DND-41 (cell line): ENCODE measurements at regions not wholly inside any gene's neighbourhood (a gene's known extent, or its start where the extent isn't known, plus 50 kb on each side); places are given as distances from the start of the nearest gene placed in this dataset.

Experiments used
- ATAC-seq: fragments of 200-7000 bp; cut with Tn5 transposase; 3 replicates; pipeline ENCODE4 v1.9.1; 2021; ENCODE audit warnings: low read depth; ENCODE audit not compliant: insufficient read depth
- DNase-seq: peaks from one replicate; pipeline ENCODE4 v3.0.0-alpha.2; 2020
- H2AFZ ChIP-seq: 2 replicates; pipeline ENCODE4 v1.6.0; 2012; ENCODE audit warnings: low read depth, low read length
- H3K27ac ChIP-seq: 2 replicates; pipeline ENCODE4 v1.5.1; 2012; ENCODE audit warnings: low read length, inconsistent platforms
- H3K27me3 ChIP-seq: fragments of 200-600 bp; sonication (generic); 2 replicates; pipeline ENCODE4 v1.6.0; 2012; ENCODE audit warnings: low read length, mild to moderate bottlenecking, inconsistent platforms; ENCODE audit not compliant: insufficient read depth, poor library complexity
- H3K36me3 ChIP-seq: 2 replicates; pipeline ENCODE4 v1.5.1; 2012; ENCODE audit warnings: low read length, inconsistent platforms; ENCODE audit not compliant: insufficient read depth
- H3K4me1 ChIP-seq: 2 replicates; pipeline ENCODE4 v1.5.1; 2012; ENCODE audit warnings: mild to moderate bottlenecking, low read length; ENCODE audit not compliant: insufficient read depth
- H3K4me2 ChIP-seq: 2 replicates; pipeline ENCODE4 v1.6.0; 2012; ENCODE audit warnings: mild to moderate bottlenecking, moderate library complexity, low read length, inconsistent platforms; ENCODE audit not compliant: insufficient read depth
- H3K4me3 ChIP-seq, 2 experiments: fragments of 200-600 bp in 1 of 2; shearing (Covaris generic) in 1 of 2; 2 replicates each; pipeline ENCODE4 v1.5.1; 2012 to 2016; ENCODE audit warnings: inconsistent platforms in 2 of 2, low read length in 2 of 2, mild to moderate bottlenecking in 2 of 2, low read depth in 1 of 2, moderate library complexity in 1 of 2
- H3K79me2 ChIP-seq: 2 replicates; pipeline ENCODE4 v1.6.0; 2012; ENCODE audit warnings: low read length, inconsistent platforms; ENCODE audit not compliant: insufficient read depth
- H3K9ac ChIP-seq: 2 replicates; pipeline ENCODE4 v1.6.0; 2012; ENCODE audit warnings: low read depth, mild to moderate bottlenecking, inconsistent platforms, low read length, moderate library complexity
- H3K9me3 ChIP-seq: 2 replicates; pipeline ENCODE4 v1.5.1; 2012; ENCODE audit warnings: low read length, moderate library complexity, mild to moderate bottlenecking, inconsistent platforms; ENCODE audit not compliant: insufficient read depth, severe bottlenecking
- H4K20me1 ChIP-seq: 2 replicates; pipeline ENCODE4 v1.6.0; 2012; ENCODE audit warnings: low read length; ENCODE audit not compliant: insufficient read depth
- CTCF ChIP-seq: IDR thresholded peaks from 2 replicates; pipeline ENCODE4 v1.5.1; 2012; ENCODE audit warnings: borderline replicate concordance, low read length, moderate library complexity, mild to moderate bottlenecking; ENCODE audit not compliant: poor library complexity, severe bottlenecking; ENCODE audit errors: extremely low read depth
- EZH2 ChIP-seq: IDR thresholded peaks from 3 replicates; pipeline ENCODE4 v1.6.1; 2012; ENCODE audit warnings: borderline replicate concordance, low read depth, mild to moderate bottlenecking, moderate library complexity, low read length, inconsistent platforms; ENCODE audit not compliant: severe bottlenecking

- H3K79me2 ChIP-seq = no peaks in the 10 kb centered on the region
- H4K20me1 ChIP-seq = no peaks in the 10 kb centered on the region
- no peaks in the 10 kb centered on the region for H3K27me3 ChIP-seq
- H3K9ac ChIP-seq = no peak overlapping the region
- ATAC-seq (no peak), DNase-seq (no peak)
- no peak overlapping the region for H2AFZ ChIP-seq
- H3K4me2 ChIP-seq = no peak overlapping the region
- H3K4me1 ChIP-seq = no peaks in the 10 kb centered on the region
- H3K36me3 ChIP-seq = no peaks in the 10 kb centered on the region
- no peak overlapping the region for H3K4me3 ChIP-seq
- H3K9me3 ChIP-seq = no peaks in the 10 kb centered on the region
- no peak overlapping the region for H3K27ac ChIP-seq
- TF ChIP-seq CTCF = no peak
- TF ChIP-seq EZH2 = no peak
These were observed 74.6 kb downstream of the CAMK2N1 start for GRCh38 chr1:20411196-20411980.

GRCh38 chr1:20410503-20410902 lies 75.5 kb downstream of the CAMK2N1 start:
- H3K4me2 ChIP-seq = no peak overlapping the region
- peaks cover 3% of the 10 kb centered on the region for H3K27me3 ChIP-seq
- H4K20me1 ChIP-seq = no peaks in the 10 kb centered on the region; the same call in 1 of the 2 replicates
- H3K4me1 ChIP-seq = no peaks in the 10 kb centered on the region
- H3K9me3 ChIP-seq = no peaks in the 10 kb centered on the region
- no peak for ATAC-seq
- no peak overlapping the region for H2AFZ ChIP-seq
- no peak overlapping the region for H3K4me3 ChIP-seq
- DNase-seq = no peak
- no peak overlapping the region for H3K27ac ChIP-seq
- H3K79me2 ChIP-seq = no peaks in the 10 kb centered on the region
- H3K9ac ChIP-seq = no peak overlapping the region
- no peaks in the 10 kb centered on the region for H3K36me3 ChIP-seq
- TF ChIP-seq CTCF (no peak), EZH2 (no peak)

- Histone ChIP-seq H2AFZ (no peak overlapping the region), H3K27me3 (peaks cover 3% of the 10 kb centered on the region)
These were observed 76.0 kb downstream of the CAMK2N1 start for GRCh38 chr1:20409971-20410370.

More at GRCh38 chr1:20409971-20410370, 76.0 kb downstream of the CAMK2N1 start:
- no peak overlapping the region for H3K27ac ChIP-seq
- H3K36me3 ChIP-seq = no peaks in the 10 kb centered on the region
- ATAC-seq = no peak
- TF ChIP-seq CTCF (no peak), EZH2 (no peak)
- no peak overlapping the region for H3K4me3 ChIP-seq
- H3K9me3 ChIP-seq = no peaks in the 10 kb centered on the region
- no peak overlapping the region for H3K9ac ChIP-seq
- no peaks in the 10 kb centered on the region; the same call in 1 of the 2 replicates for H4K20me1 ChIP-seq
- DNase-seq = no peak
- H3K4me1 ChIP-seq = no peaks in the 10 kb centered on the region
- H3K79me2 ChIP-seq = no peaks in the 10 kb centered on the region
- H3K4me2 ChIP-seq = no peak overlapping the region
